HG03135 (cell line): ENCODE measurements at regions not wholly inside any gene's neighbourhood (a gene's known extent, or its start where the extent isn't known, plus 50 kb on each side); places are given as distances from the start of the nearest gene placed in this dataset.
A peak's percentile ranks its signal among the peaks of the same experiment; 100 is the strongest.

Source experiments
- ATAC-seq: cut with Tn5 transposase; IDR thresholded peaks from one replicate; pipeline ENCODE4 v1.9.1; 2021; ENCODE audit warnings: mild to moderate bottlenecking, moderate library complexity; ENCODE audit not compliant: unreplicated experiment

DNA sequence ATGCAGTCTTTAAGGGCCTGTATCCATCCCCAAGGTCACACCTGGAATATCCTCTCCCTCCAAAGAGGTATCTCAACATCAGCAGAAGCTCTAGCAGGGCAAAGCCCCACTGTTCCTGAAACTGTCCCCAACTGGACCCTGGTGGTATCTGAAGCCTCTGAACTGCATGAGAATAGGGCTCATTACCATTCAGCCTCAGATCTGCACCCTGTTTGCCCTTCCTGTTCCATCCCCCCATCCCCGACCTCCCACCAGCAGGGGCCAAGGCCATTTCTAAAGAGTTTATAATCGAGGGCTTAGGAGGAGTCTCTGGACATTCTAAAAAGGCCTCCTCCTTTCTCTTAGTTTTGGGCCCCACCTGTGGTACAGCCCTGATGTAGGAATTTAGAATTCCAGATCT lies 74.0 kb upstream of the THY1 start:
- no peak for ATAC-seq

DNA sequence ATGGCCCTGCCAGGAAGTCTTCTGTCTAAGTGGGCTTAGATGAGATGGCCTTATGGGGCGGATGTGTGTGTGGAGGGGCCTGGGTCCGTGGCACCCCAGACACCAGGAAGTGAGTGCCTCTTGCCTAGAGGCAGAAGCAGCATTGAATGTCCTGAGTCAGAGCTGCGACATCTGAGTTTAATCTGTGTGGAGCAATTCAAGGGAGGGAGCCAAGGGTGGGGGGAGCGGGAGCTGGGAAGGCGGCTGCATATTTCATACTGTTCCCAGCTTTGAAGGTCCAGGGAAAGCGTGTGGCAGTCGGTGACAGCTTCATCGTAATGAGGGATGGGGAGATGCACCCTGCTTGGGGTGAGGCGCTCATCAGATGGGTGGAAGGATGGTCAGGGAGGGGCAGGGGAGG lies 73.5 kb upstream of the THY1 start:
- ATAC-seq: no peak

DNA sequence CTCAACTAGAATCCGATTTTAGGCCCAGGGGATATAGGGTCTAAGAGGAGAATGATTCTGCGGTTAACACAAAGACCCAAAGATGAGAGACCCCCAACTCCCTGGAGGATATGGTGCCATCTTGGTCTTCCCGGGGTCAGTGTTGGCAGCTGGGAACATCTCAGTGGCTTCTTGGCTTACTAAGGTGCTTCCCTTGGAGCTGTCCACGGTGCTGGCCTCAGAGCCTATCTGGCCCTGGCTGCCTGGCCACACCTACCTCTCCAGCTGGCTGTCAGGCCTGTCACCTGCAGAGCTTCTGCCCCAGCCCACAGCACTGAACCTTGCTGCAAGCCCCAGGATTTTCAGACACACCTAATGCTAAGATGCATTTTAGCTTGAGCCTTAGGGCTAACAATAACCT lies 70.7 kb upstream of the THY1 start:
- ATAC-seq: no peak

DNA sequence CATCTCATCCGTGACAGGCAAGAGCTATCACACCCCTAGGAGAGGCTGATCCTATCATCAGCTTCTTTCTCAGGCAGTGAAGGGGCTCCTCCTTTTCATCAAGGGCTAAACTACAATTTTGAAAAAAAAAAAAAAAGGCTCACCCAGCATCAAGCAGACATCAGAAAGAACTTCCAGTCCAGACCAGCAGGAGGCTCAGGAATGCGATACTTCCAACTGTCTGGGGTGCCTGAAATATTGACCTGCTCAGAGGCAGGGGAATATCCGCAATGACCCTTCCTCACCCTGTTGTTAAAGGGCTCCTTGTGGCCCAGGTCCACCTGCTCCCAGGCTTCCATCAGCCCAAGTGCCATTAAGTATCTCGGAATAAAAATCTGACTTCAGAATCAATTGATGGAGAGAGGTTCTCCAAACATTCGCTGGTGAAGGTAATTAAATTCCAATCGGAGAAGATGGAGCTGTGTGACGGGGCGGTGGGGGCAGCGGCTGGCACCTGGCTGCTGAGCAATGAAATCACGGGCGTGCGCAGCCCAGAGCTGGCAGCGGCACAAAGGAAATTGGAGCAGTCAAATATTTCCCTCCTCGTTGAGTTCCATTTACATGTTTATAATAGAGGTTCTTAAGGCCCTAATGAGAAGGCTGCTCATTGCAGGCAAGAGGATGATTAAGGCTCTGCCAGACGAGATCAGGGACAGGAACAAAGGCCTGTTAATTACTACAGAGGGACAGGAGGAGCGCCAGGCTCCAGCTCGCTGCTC lies 69.0 kb upstream of the THY1 start:
- ATAC-seq: no peak

- no peak for ATAC-seq
These were observed 67.5 kb upstream of the THY1 start for GRCh38 chr11:119490253-119491006.

- ATAC-seq: no peak
These were observed 66.1 kb upstream of the THY1 start for GRCh38 chr11:119489087-119489486.

DNA sequence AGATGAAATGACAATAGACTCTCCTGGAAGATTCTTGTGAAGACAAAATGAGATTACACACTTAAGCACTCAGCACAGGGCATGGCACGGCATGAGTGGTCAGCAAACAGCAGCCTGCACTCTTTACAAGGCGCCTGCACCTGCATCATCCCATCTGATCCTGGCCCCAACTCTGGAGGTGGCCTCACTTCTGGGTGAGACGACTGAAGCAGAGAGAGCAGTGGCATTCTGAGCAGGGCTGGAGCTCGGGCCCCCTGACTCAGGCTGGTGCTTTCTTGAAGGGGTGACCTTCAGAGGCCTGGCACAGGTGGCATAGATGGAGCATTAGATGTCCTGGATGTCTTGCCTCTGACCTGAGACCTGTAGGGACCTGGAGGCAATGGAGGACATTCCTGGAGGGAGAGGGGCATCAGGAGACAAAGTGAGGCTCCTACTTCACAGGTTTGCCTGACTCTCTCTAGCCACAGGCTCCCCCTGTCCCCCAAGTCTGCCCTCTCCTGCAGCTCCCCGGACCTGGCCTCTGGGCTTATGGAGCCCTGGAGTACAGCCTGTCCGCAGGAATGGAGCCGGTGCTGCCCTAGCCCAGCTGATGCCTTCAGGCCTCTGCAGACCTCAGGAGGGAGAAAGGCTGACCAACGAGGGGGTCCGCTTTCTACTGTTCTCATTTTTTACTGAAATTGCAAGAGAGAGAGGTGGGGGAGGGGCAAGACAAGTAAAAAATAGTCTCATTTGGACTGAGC lies 65.5 kb upstream of the THY1 start:
- ATAC-seq: no peak

GRCh38 chr11:119486691-119487259 lies 63.8 kb upstream of the THY1 start:
- no peak for ATAC-seq

- no peak for ATAC-seq
These were observed 63.0 kb upstream of the THY1 start for GRCh38 chr11:119486016-119486415.

GRCh38 chr11:119484741-119485605 lies 62.0 kb upstream of the THY1 start:
- ATAC-seq: no peak

DNA sequence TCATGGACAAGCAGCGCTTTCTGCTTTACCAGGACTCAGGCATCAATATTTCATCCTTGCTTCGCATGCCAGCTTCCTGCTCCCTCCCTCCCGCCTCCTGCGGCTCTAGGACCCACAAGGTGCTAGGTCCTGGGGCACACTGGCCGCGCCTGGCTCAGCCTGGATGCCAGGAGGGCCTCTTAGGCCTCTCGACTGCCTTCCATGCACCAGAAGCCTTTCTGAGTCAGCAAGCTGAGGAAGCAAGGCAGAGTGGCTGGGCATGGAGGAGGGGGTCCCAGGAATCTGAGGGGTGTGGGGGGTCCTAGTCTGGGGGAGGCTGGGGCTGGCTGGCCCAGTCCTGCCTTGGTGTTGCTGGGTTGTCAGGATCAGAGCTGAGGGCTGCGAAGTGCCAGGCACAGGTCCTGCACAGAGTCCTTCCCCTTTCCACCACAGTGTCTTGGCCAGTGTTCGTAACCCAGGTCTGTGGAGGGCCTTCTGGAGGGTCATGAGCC lies 61.0 kb upstream of the THY1 start:
- no peak for ATAC-seq

DNA sequence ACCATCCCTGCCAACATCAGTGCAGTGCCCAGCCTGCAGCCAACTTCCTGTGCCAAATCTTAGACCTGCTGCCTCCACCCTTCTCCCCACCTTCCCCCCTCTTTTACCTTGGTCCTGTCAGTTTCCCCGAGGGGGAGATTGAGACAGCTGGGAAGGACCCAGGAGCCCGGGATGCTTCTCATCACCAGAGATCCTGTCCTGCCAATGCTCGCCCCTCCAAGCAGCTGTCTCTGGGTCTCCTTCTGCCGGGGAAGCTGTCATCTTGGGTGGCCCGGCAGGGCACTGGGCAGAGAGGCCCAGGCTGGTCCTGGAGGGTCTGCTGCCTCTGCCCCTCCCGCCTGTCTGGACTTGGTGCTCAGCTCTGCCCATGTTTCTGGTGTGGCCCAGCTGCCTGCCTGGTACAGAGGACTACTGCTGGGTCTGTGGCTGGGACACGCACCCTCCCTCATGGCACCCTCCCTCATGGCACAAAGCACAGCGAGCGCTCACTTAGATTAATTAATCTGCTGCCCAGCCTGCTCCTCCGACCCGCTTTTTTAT lies 60.4 kb upstream of the THY1 start:
- no peak for ATAC-seq

- no peak for ATAC-seq
These were observed 59.6 kb upstream of the THY1 start for GRCh38 chr11:119482521-119483011.

- ATAC-seq: peak; percentile 3
These were observed 58.9 kb upstream of the THY1 start for GRCh38 chr11:119481667-119482400.

DNA sequence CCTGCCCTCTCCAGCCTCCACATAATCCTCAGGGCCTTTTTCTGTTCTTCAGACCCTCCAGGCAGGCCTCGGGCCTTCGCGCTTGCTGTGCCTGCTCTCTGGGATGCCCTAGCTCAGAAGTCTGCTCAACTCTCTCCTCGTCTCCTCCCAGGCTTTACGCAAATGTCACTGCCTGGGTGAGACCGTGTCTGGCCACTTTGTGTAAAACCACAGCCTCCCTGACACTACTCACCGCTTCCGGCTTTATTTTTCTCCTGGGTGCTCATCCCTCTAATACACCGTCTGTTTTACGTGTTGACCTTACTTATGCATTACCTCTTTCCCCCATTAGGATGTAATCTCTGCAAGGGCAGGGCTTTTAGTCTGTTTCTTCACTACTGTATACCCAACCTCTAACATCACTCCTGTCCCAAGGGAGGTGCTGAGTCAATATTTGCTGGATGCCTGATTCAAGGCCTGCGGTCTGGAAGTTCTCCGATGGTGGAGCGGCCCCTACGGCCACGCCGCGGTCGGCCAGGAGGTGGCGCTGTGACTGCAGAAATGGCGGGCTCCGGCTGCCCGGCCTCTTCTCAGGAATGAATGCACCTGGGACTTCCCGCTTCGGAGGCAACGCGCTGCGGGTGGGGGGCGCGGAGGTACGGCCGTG lies 58.2 kb upstream of the THY1 start:
- peak; percentile 66 for ATAC-seq

DNA sequence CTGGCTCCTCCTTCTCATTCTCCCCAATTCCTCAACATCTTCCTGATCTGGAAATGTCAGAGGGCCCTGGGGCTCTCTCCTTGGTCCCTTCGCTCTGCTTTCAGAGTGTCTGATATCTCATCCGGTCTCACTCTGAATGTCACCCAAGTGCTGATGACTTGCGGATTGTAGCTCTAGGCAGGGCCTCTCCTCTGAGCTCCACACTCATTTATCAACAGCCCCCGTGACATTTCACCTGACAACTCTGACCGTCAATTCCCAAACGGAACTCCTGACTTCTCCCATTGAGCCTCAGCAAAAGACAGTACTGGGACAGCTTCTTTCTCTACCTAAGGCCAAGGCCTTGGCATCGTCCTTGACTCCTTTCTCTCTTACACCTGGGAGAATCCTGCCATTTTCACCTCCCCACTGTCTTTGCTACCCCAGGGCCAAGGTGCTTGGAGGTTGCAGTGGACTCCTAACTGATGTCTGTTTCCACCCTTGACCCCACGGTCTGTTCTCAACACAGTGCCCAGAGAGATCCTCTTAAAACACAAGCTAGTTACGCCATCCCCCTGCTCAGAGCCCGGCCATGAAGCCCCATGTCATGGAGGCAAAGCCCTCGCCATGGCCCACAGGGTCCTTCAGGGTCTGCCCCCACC lies 57.5 kb upstream of the THY1 start:
- no peak for ATAC-seq

DNA sequence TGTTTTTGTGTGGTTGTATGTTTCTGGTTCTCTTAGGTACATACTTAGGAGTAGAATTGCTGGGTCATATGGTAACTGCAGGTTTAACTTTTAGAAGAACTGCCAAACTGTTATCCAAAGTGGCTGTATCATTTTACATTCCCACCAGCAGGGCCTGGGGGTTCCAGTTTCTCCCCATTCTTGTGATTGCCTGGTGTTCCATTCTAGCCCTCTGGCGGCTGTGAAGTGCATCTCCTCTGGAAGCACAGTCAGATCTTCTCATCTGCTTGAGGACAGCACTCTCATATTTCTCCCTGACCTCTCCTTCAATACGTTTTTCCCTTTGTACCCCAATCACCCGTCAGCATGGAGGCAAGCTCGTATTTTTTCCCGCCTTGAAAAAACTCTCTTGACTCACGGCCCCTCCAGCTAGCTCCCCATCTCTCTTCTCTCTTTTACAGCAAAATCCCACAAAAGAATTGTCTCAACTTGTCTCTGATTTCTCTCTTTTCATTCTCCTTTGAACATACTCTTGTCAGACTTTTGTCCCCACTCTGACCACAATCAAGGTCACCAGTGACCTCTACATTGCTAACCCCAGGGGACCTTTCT lies 56.8 kb upstream of the THY1 start:
- ATAC-seq: no peak
